IMR-90 (cell line): ENCODE measurements at regions not wholly inside any gene's neighbourhood (a gene's known extent, or its start where the extent isn't known, plus 50 kb on each side); places are given as distances from the start of the nearest gene placed in this dataset.

Experiments
- ATAC-seq: fragments of 200-7000 bp; cut with Tn5 transposase; 2 replicates; pipeline ENCODE4 v1.9.1; 2020; ENCODE audit warnings: low read depth, mild to moderate bottlenecking, moderate library complexity
- BruUV-seq: library from RNA; stranded (reverse); fragments of 400-500 nt; replicated peaks from 2 replicates; lab custom pipeline; 2021; lab: Mats Ljungman, UMichigan
- CTCF ChIA-PET: fragments of 300-600 bp; formaldehyde crosslinking; extraction: SDS; loops from one replicate; lab custom pipeline; 2021; ENCODE audit warnings: antibody characterized with exemption; lab: Yijun Ruan, JAX
- POLR2A ChIA-PET: fragments of 300-600 bp; sonication (Branson Sonifier 250); formaldehyde crosslinking; loops from one replicate; lab custom pipeline; 2022; ENCODE audit warnings: antibody characterized with exemption; ENCODE audit not compliant: unreplicated experiment; lab: Charles Lee
- DNase-seq: peaks from one replicate; pipeline ENCODE4 v3.0.0; 2013
- H2AFZ ChIP-seq: replicated peaks from 2 replicates; pipeline ENCODE3; 2013; ENCODE audit warnings: low read length, mild to moderate bottlenecking; ENCODE audit not compliant: poor library complexity
- H2AK5ac ChIP-seq: 2 replicates; pipeline ENCODE4 v1.6.1; 2013; ENCODE audit warnings: low read depth, low read length, inconsistent platforms
- H2AK9ac ChIP-seq: replicated peaks from 2 replicates; pipeline ENCODE3; 2013; ENCODE audit warnings: mild to moderate bottlenecking, low read depth, low read length, moderate library complexity; ENCODE audit not compliant: poor library complexity
- H2BK120ac ChIP-seq: 2 replicates; pipeline ENCODE4 v1.6.1; 2013; ENCODE audit warnings: low read depth, low read length, inconsistent platforms
- H2BK15ac ChIP-seq: 3 replicates; pipeline ENCODE4 v1.6.1; 2013; ENCODE audit warnings: low read depth, low read length, inconsistent platforms
- H2BK20ac ChIP-seq: 2 replicates; pipeline ENCODE4 v1.6.1; 2013; ENCODE audit warnings: low read depth, mild to moderate bottlenecking, inconsistent platforms, low read length, moderate library complexity
- H2BK5ac ChIP-seq: 2 replicates; pipeline ENCODE4 v1.6.1; 2013; ENCODE audit warnings: mild to moderate bottlenecking, low read depth, low read length, inconsistent platforms; ENCODE audit not compliant: poor library complexity, severe bottlenecking
- H3K14ac ChIP-seq: replicated peaks from 2 replicates; pipeline ENCODE4 v1.6.1; 2013; ENCODE audit warnings: low read depth, low read length, inconsistent platforms
- H3K18ac ChIP-seq: 2 replicates; pipeline ENCODE4 v1.6.1; 2013; ENCODE audit warnings: low read depth, low read length, control low read depth
- H3K23ac ChIP-seq: 2 replicates; pipeline ENCODE4 v1.6.1; 2013; ENCODE audit warnings: low read depth, low read length, inconsistent platforms
- H3K27ac ChIP-seq: 2 replicates; pipeline ENCODE4 v1.5.1; 2013; ENCODE audit warnings: mild to moderate bottlenecking, control low read depth, low read length; ENCODE audit not compliant: insufficient read depth
- H3K27me3 ChIP-seq: 2 replicates; pipeline ENCODE4 v1.6.1; 2013; ENCODE audit warnings: low read length; ENCODE audit not compliant: control insufficient read depth, insufficient read depth
- H3K36me3 ChIP-seq: 2 replicates; pipeline ENCODE4 v1.6.1; 2013; ENCODE audit warnings: low read length, mixed read lengths; ENCODE audit not compliant: control insufficient read depth, insufficient read depth
- H3K4ac ChIP-seq: 2 replicates; pipeline ENCODE4 v1.6.1; 2013; ENCODE audit warnings: low read depth, low read length, inconsistent platforms
- H3K4me1 ChIP-seq: 2 replicates; pipeline ENCODE4 v1.6.1; 2013; ENCODE audit warnings: low read length, mixed read lengths; ENCODE audit not compliant: control insufficient read depth, insufficient read depth
- H3K4me2 ChIP-seq: 2 replicates; pipeline ENCODE4 v1.6.1; 2013; ENCODE audit warnings: low read depth, mild to moderate bottlenecking, control low read depth, low read length, moderate library complexity
- H3K4me3 ChIP-seq: 2 replicates; pipeline ENCODE4 v1.5.1; 2013; ENCODE audit warnings: low read depth, mild to moderate bottlenecking, control low read depth, low read length, moderate library complexity; ENCODE audit not compliant: insufficient read depth
- H3K56ac ChIP-seq: 2 replicates; pipeline ENCODE4 v1.6.1; 2013; ENCODE audit warnings: low read length, inconsistent platforms; ENCODE audit not compliant: insufficient read depth; ENCODE audit errors: extremely low read depth
- H3K79me1 ChIP-seq, 2 experiments: 2 replicates each; pipeline ENCODE4 v1.6.1; 2013; ENCODE audit warnings: low read length in 2 of 2, inconsistent platforms in 1 of 2, low read depth in 1 of 2
- H3K9ac ChIP-seq: 2 replicates; pipeline ENCODE4 v1.6.1; 2013; ENCODE audit warnings: low read depth, low read length, control low read depth
- H3K9me1 ChIP-seq: 2 replicates; pipeline ENCODE4 v1.6.1; 2013; ENCODE audit warnings: low read length, inconsistent platforms; ENCODE audit not compliant: insufficient read depth
- H3K9me3 ChIP-seq: 2 replicates; pipeline ENCODE4 v1.6.1; 2013; ENCODE audit warnings: low read length; ENCODE audit not compliant: control insufficient read depth, insufficient read depth
- H4K20me1 ChIP-seq: 2 replicates; pipeline ENCODE4 v1.6.1; 2013; ENCODE audit warnings: low read length, inconsistent platforms; ENCODE audit not compliant: insufficient read depth
- H4K5ac ChIP-seq: 2 replicates; pipeline ENCODE4 v1.6.1; 2013; ENCODE audit warnings: mild to moderate bottlenecking, low read depth, low read length, control low read depth
- H4K8ac ChIP-seq, 2 experiments: 2 replicates each; pipeline ENCODE4 v1.6.1; 2013; ENCODE audit warnings: low read depth in 2 of 2, low read length in 2 of 2, control low read depth in 1 of 2, inconsistent platforms in 1 of 2
- H4K91ac ChIP-seq: 2 replicates; pipeline ENCODE4 v1.6.1; 2013; ENCODE audit warnings: low read depth, low read length, inconsistent platforms; ENCODE audit not compliant: insufficient read depth
- BHLHE40 ChIP-seq: fragments of 150-350 bp; IDR thresholded peaks from 2 replicates; pipeline ENCODE4 v1.6.1; 2016; ENCODE audit warnings: mild to moderate bottlenecking, low read depth, low read length
- CEBPB ChIP-seq: IDR thresholded peaks from 2 replicates; pipeline ENCODE4 v1.6.1; 2012; ENCODE audit warnings: low read depth, low read length, improper control_type of control experiment
- CHD1 ChIP-seq: IDR thresholded peaks from 2 replicates; pipeline ENCODE4 v1.6.1; 2012; ENCODE audit warnings: low read depth, low read length, improper control_type of control experiment
- CTCF ChIP-seq: conservative IDR thresholded peaks from 2 replicates; pipeline ENCODE4 v1.5.1; 2012; ENCODE audit warnings: mild to moderate bottlenecking, low read depth, low read length, improper control_type of control experiment
- ELK1 ChIP-seq: fragments of 150-350 bp; IDR thresholded peaks from 2 replicates; pipeline ENCODE4 v1.6.1; 2016; ENCODE audit warnings: low read depth, mild to moderate bottlenecking, low read length, moderate library complexity, borderline replicate concordance
- FOS ChIP-seq: fragments of 150-350 bp; IDR thresholded peaks from 2 replicates; pipeline ENCODE4 v1.6.1; 2016; ENCODE audit warnings: low read depth, low read length
- MAFK ChIP-seq: IDR thresholded peaks from 2 replicates; pipeline ENCODE4 v1.6.1; 2012; ENCODE audit warnings: low read depth, low read length, improper control_type of control experiment
- MAZ ChIP-seq: IDR thresholded peaks from 2 replicates; pipeline ENCODE4 v1.6.1; 2012; ENCODE audit warnings: low read depth, mild to moderate bottlenecking, low read length, improper control_type of control experiment, moderate library complexity, borderline replicate concordance
- MXI1 ChIP-seq: IDR thresholded peaks from 2 replicates; pipeline ENCODE4 v1.6.1; 2012; ENCODE audit warnings: low read depth, mild to moderate bottlenecking, low read length, moderate library complexity, borderline replicate concordance
- NFE2L2 ChIP-seq: fragments of 150-350 bp; IDR thresholded peaks from 2 replicates; pipeline ENCODE4 v1.6.1; 2016; ENCODE audit warnings: low read depth, mild to moderate bottlenecking, low read length
- POLR2A ChIP-seq: IDR thresholded peaks from 2 replicates; pipeline ENCODE4 v1.6.1; 2012; ENCODE audit warnings: mild to moderate bottlenecking, low read depth, low read length
- RAD21 ChIP-seq: IDR thresholded peaks from 2 replicates; pipeline ENCODE4 v1.6.1; 2012; ENCODE audit warnings: low read length, improper control_type of control experiment
- RCOR1 ChIP-seq: IDR thresholded peaks from 2 replicates; pipeline ENCODE4 v1.6.1; 2012; ENCODE audit warnings: mild to moderate bottlenecking, low read length, improper control_type of control experiment; ENCODE audit not compliant: insufficient replicate concordance
- RFX5 ChIP-seq: IDR thresholded peaks from 2 replicates; pipeline ENCODE4 v1.8.0; 2012; ENCODE audit warnings: low read depth, mild to moderate bottlenecking, low read length, moderate library complexity
- SMC3 ChIP-seq: fragments of 150-350 bp; IDR thresholded peaks from 2 replicates; pipeline ENCODE4 v1.6.1; 2016; ENCODE audit warnings: low read depth, mild to moderate bottlenecking, antibody characterized with exemption, low read length, moderate library complexity
- USF2 ChIP-seq: fragments of 150-350 bp; IDR thresholded peaks from 2 replicates; pipeline ENCODE4 v1.6.1; 2017; ENCODE audit warnings: mild to moderate bottlenecking, antibody characterized with exemption, low read length, low read depth
- WGBS, 2 experiments: methylation state at CpG; one replicate each; pipeline versions ENCODE4 v1.1.5 to v1.1.7; 2013; ENCODE audit warnings: missing lambda C conversion rate in 2 of 2; ENCODE audit not compliant: insufficient read length in 1 of 2; ENCODE audit errors: extremely low coverage in 2 of 2; 5-methylcytosine and 5-hydroxymethylcytosine counted together
- dilution Hi-C: fragments of 300-500 bp; cut with HindIII; formaldehyde crosslinking; loops from one replicate; pipeline ENCODE4 v1.14.3; 2018; ENCODE audit warnings: low sequenced_read_pairs; ENCODE audit not compliant: unreplicated experiment
- in situ Hi-C: fragments of 300-500 bp; cut with MboI; formaldehyde crosslinking; loops from 3 replicates; pipeline ENCODE4 v1.14.3; 2019; ENCODE audit warnings: low sequenced_read_pairs, inconsistent platforms, mixed read lengths
- intact Hi-C: fragments of 100-400 bp; cut with micrococcal nuclease; formaldehyde crosslinking; loops from 2 replicates; pipeline ENCODE4 v1.10.0; 2022

GRCh38 chr6:112618849-112619248, 271.7 kb downstream of the RFPL4B start:
- WGBS, 2 experiments = no CpG with 5 or more reads among the region's 3 CpGs
- no peaks in the 10 kb centered on the region for H3K79me1 ChIP-seq
- no peak overlapping the region for H3K4ac ChIP-seq
- no peak overlapping the region for H3K4me2 ChIP-seq
- no TSS peak for BruUV-seq
- H2BK120ac ChIP-seq = no peak overlapping the region
- H3K23ac ChIP-seq = no peak overlapping the region
- H3K4me3 ChIP-seq = no peak overlapping the region
- H3K9ac ChIP-seq = no peak overlapping the region
- POLR2A ChIA-PET = no interaction called here
- in situ Hi-C loops = no loop called here
- intact Hi-C loops = no loop called here
- H3K9me1 ChIP-seq = no peaks in the 10 kb centered on the region
- H3K56ac ChIP-seq = no peak overlapping the region
- ATAC-seq (no peak), DNase-seq (no peak)
- no peak overlapping the region for H2AFZ ChIP-seq
- no peaks in the 10 kb centered on the region for H3K36me3 ChIP-seq
- no peak overlapping the region for H2BK15ac ChIP-seq
- H2BK5ac ChIP-seq = no peak overlapping the region
- no peaks in the 10 kb centered on the region for H4K20me1 ChIP-seq
- CTCF ChIA-PET = interaction anchor here (0.6 kb wide), 1 partner anchor 238 kb away, joined by 3 read pairs; no protein-coding TSS in a partner anchor
- no peak overlapping the region for H2AK5ac ChIP-seq
- no peak overlapping the region for H3K18ac ChIP-seq
- H3K27ac ChIP-seq = no peak overlapping the region
- H4K8ac ChIP-seq = no peak overlapping the region
- H3K4me1 ChIP-seq = no peaks in the 10 kb centered on the region
- TF ChIP-seq NFE2L2 (no peak), SMC3 (no peak), CTCF (no peak), ELK1 (no peak), FOS (no peak), BHLHE40 (no peak), MAFK (no peak), RCOR1 (no peak), POLR2A (no peak), MXI1 (no peak), CEBPB (no peak), USF2 (no peak), RFX5 (no peak), MAZ (no peak), CHD1 (no peak), RAD21 (no peak; the same call in 1 of the 2 replicates)
- no peak overlapping the region for H4K5ac ChIP-seq
- H2BK20ac ChIP-seq = no peak overlapping the region
- H3K9me3 ChIP-seq = no peaks in the 10 kb centered on the region
- no peak overlapping the region for H3K14ac ChIP-seq
- H3K27me3 ChIP-seq = no peaks in the 10 kb centered on the region
- dilution Hi-C loops = no loop called here
- H2AK9ac ChIP-seq = no peak overlapping the region
- H4K91ac ChIP-seq = no peak overlapping the region
